Fibroblast of the aortic adventitia (primary cell): ENCODE measurements at regions not wholly inside any gene's neighbourhood (a gene's known extent, or its start where the extent isn't known, plus 50 kb on each side); places are given as distances from the start of the nearest gene placed in this dataset.

Source experiments
- DNase-seq: peaks from one replicate; pipeline ENCODE4 v3.0.0-alpha.2; 2010; ENCODE audit warnings: low read depth
- H3K4me3 ChIP-seq: 2 replicates; pipeline ENCODE4 v1.5.1; 2011; ENCODE audit warnings: low read depth, mild to moderate bottlenecking, control low read depth, low read length, moderate library complexity
- TF ChIP-seq, protein P1 (sequence below): IDR thresholded peaks from 2 replicates; pipeline ENCODE4 v1.5.1; 2011; ENCODE audit warnings: mild to moderate bottlenecking, low read length, control low read depth, inconsistent platforms; ENCODE audit not compliant: insufficient read depth

DNA sequence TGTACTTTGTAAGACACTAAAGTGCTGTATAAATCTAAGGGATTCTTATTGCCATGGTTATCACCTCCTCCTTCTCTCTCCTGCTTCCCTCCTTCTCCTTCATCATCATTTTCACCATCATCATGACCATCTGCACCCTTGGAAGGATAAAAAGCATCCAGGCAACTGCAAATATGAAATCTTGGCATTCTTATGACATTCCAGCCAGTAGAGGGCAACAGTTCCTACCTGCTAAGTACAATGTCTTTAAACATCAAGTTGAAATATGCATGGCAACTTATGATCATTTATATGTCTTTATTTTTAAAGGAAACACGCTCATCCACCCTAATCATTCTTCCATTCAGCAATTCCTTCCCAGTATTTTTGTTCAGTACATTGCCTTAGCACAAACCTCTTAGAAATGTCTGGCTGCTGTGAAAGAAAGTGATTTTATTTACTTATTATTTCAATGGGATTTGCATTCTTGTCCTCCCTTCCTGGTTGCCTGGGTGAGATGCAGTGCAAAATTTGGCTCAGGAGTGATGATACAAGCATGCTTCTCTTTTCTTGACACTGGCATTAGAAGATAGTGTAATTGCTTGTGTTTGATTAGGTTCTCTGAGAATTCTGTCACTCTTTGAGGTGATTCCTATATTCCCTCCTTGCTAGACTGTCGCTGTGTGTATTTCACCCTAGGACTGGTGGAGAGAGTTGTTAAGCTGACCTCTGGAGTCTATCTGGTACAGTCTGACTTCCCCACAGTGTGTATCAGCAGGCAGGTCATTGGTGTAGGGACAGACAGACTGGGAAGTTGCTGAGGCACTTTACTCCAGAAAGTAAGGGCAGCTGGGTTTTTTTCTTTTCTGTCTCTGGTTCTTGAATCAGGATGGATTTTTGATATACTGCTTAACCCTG is 188.5 kb upstream of the BMPER start:
- H3K4me3 ChIP-seq: no peak overlapping the region
- TF ChIP-seq, protein P1, sequence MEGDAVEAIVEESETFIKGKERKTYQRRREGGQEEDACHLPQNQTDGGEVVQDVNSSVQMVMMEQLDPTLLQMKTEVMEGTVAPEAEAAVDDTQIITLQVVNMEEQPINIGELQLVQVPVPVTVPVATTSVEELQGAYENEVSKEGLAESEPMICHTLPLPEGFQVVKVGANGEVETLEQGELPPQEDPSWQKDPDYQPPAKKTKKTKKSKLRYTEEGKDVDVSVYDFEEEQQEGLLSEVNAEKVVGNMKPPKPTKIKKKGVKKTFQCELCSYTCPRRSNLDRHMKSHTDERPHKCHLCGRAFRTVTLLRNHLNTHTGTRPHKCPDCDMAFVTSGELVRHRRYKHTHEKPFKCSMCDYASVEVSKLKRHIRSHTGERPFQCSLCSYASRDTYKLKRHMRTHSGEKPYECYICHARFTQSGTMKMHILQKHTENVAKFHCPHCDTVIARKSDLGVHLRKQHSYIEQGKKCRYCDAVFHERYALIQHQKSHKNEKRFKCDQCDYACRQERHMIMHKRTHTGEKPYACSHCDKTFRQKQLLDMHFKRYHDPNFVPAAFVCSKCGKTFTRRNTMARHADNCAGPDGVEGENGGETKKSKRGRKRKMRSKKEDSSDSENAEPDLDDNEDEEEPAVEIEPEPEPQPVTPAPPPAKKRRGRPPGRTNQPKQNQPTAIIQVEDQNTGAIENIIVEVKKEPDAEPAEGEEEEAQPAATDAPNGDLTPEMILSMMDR: peak; percentile 64
- peak; percentile 83 for DNase-seq

DNA sequence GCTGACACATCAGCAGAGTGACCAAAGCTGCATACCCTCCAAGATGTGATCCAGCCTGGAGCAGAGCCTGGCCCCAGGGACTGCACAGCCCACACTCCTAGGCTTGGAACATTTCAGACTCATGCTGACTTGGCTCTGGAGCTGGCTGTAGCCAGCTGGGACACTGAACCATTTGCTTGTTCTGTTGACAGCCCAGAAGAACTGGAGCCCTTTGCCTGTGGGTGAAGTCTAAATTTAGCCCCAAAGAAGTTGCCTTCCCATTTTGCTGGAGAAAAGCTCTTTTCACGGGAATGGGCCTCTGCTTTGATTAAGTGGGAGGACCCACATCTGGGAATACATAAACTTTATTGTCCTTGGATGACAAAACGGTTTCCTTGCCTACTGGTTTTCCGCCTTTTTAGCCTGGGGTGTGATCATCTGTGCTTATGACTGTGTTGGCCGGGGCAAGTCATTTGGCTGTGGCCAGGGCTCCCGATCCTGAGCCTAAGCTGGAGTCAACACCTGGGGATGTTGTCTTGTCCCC is 186.2 kb upstream of the BMPER start:
- peak; percentile 86 for DNase-seq
- TF ChIP-seq, protein P1: no peak
- H3K4me3 ChIP-seq: no peak overlapping the region

- no peak for DNase-seq
- H3K4me3 ChIP-seq: no peak overlapping the region
- TF ChIP-seq, protein P1: no peak
Measured at GRCh38 chr7:33720139-33720538, 185.2 kb upstream of the BMPER start.

- TF ChIP-seq, protein P1: no peak
- H3K4me3 ChIP-seq: no peak overlapping the region
- DNase-seq: no peak
Measured at GRCh38 chr7:33720870-33721269, 184.5 kb upstream of the BMPER start.

GRCh38 chr7:33721895-33722294 is 183.4 kb upstream of the BMPER start:
- TF ChIP-seq, protein P1: no peak
- H3K4me3 ChIP-seq: no peak overlapping the region
- DNase-seq: no peak

- DNase-seq: peak; percentile 52
- no peak overlapping the region for H3K4me3 ChIP-seq
Measured at GRCh38 chr7:33722383-33723101, 182.8 kb upstream of the BMPER start.

More at GRCh38 chr7:33722383-33723101, 182.8 kb upstream of the BMPER start:
- TF ChIP-seq, protein P1: no peak
